ENCODE measurements at regions not wholly inside any gene's neighbourhood (a gene's known extent, or its start where the extent isn't known, plus 50 kb on each side); places are given as distances from the start of the nearest gene placed in this dataset.

GRCh38 chr12:46131732-46132469, 136.9 kb downstream of the SLC38A1 start:
- DNase-seq (ENCODE audit: low spot score), result peak; percentile 38

- no peak for DNase-seq (ENCODE audit: low spot score)
These were observed 137.3 kb upstream of the SCAF11 start for GRCh38 chr12:46127656-46128055.

- no peak for DNase-seq (ENCODE audit: low spot score)
These were observed 135.8 kb upstream of the SCAF11 start for GRCh38 chr12:46126050-46126727.

- peak; percentile 81 for DNase-seq (ENCODE audit: low spot score)
These were observed 134.7 kb upstream of the SCAF11 start for GRCh38 chr12:46124848-46125619.

GRCh38 chr12:46124132-46124847, 133.9 kb upstream of the SCAF11 start:
- no peak for DNase-seq (ENCODE audit: low spot score)

- DNase-seq (ENCODE audit: low spot score), result no peak
These were observed 122.0 kb upstream of the SCAF11 start for GRCh38 chr12:46112364-46112763.

GRCh38 chr12:46111715-46112114, 121.3 kb upstream of the SCAF11 start:
- DNase-seq (ENCODE audit: low spot score), result no peak

- DNase-seq (ENCODE audit: low spot score), result no peak
These were observed 120.7 kb upstream of the SCAF11 start for GRCh38 chr12:46110928-46111699.

- no peak for DNase-seq (ENCODE audit: low spot score)
These were observed 119.8 kb upstream of the SCAF11 start for GRCh38 chr12:46110223-46110611.

- no peak for DNase-seq (ENCODE audit: low spot score)
These were observed 119.2 kb upstream of the SCAF11 start for GRCh38 chr12:46109343-46110222.

- no peak for DNase-seq (ENCODE audit: low spot score)
These were observed 118.3 kb upstream of the SCAF11 start for GRCh38 chr12:46108721-46109120.

GRCh38 chr12:46107591-46107990, 117.2 kb upstream of the SCAF11 start:
- no peak for DNase-seq (ENCODE audit: low spot score)

- DNase-seq (ENCODE audit: low spot score), result no peak
These were observed 115.4 kb upstream of the SCAF11 start for GRCh38 chr12:46105735-46106134.

- no peak for DNase-seq (ENCODE audit: low spot score)
These were observed 113.4 kb upstream of the SCAF11 start for GRCh38 chr12:46103559-46104383.

- no peak for DNase-seq (ENCODE audit: low spot score)
These were observed 111.1 kb upstream of the SCAF11 start for GRCh38 chr12:46101485-46101869.

GRCh38 chr12:46100551-46101484, 110.4 kb upstream of the SCAF11 start:
- DNase-seq (ENCODE audit: low spot score), result peak; percentile 28

GRCh38 chr12:46089414-46090162, 99.2 kb upstream of the SCAF11 start:
- DNase-seq (ENCODE audit: low spot score), result no peak

Data from RKO (cell line).